Mucosa of rectum (tissue), 2 donors: ENCODE measurements at regions not wholly inside any gene's neighbourhood (a gene's known extent, or its start where the extent isn't known, plus 50 kb on each side); places are given as distances from the start of the nearest gene placed in this dataset.
"Not testable (repeated sequence)": the region's sequence is repeated elsewhere in the genome, so short reads cannot be mapped to it uniquely, and the experiment has no call there.

Experiments
- H3K27ac ChIP-seq, 2 donors: one replicate each; pipeline ENCODE4 v1.7.0; 2013; ENCODE audit warnings: inconsistent platforms in 2 of 2, low read depth in 2 of 2, low read length in 2 of 2
- H3K27me3 ChIP-seq, 2 donors: one replicate each; pipeline ENCODE4 v1.7.0; 2013; ENCODE audit warnings: low read length in 2 of 2; ENCODE audit not compliant: control insufficient read depth in 2 of 2, insufficient read depth in 2 of 2
- H3K36me3 ChIP-seq, 2 donors: one replicate each; pipeline ENCODE4 v1.7.0; 2013; ENCODE audit warnings: low read length in 2 of 2; ENCODE audit not compliant: control insufficient read depth in 2 of 2, insufficient read depth in 2 of 2
- H3K4me1 ChIP-seq, 2 donors: one replicate each; pipeline ENCODE4 v1.7.0; 2013; ENCODE audit warnings: low read length in 2 of 2, mild to moderate bottlenecking in 1 of 2; ENCODE audit not compliant: control insufficient read depth in 2 of 2, insufficient read depth in 2 of 2
- H3K4me3 ChIP-seq, 2 donors: one replicate each; pipeline ENCODE4 v1.7.0; 2013; ENCODE audit warnings: low read length in 2 of 2
- H3K9ac ChIP-seq, 2 donors: one replicate each; pipeline ENCODE4 v1.7.0; 2013; ENCODE audit warnings: low read length in 2 of 2, low read depth in 1 of 2, mild to moderate bottlenecking in 1 of 2
- H3K9me3 ChIP-seq, 2 donors: one replicate each; pipeline ENCODE4 v1.7.0; 2013; ENCODE audit warnings: low read length in 2 of 2; ENCODE audit not compliant: control insufficient read depth in 2 of 2
- donor health status: healthy.
- donor health status: Normal muscosa, but diverticular disease.

- Histone ChIP-seq H3K9me3 (peaks cover 0 to 3% of the 10 kb centered on the region in 2 donors), H3K9ac (no peak overlapping the region), H3K27ac (no peak overlapping the region), H3K36me3 (no peaks in the 10 kb centered on the region), H3K27me3 (no peaks in the 10 kb centered on the region), H3K4me3 (no peak overlapping the region), H3K4me1 (no peaks in the 10 kb centered on the region)
Observed at GRCh38 chr11:98456308-98456680, 564.5 kb upstream of the CNTN5 start.

- H3K9me3 ChIP-seq: peaks cover 0 to 5% of the 10 kb centered on the region in 2 donors
- no peaks in the 10 kb centered on the region for H3K36me3 ChIP-seq
Observed at GRCh38 chr11:98495016-98495415, 525.7 kb upstream of the CNTN5 start.

GRCh38 chr11:98495601-98496000 lies 525.1 kb upstream of the CNTN5 start:
- Histone ChIP-seq H3K27ac (no peak overlapping the region), H3K4me3 (no peak overlapping the region), H3K27me3 (no peaks in the 10 kb centered on the region), H3K9me3 (peaks cover 0 to 5% of the 10 kb centered on the region in 2 donors), H3K4me1 (no peaks in the 10 kb centered on the region), H3K36me3 (no peaks in the 10 kb centered on the region), H3K9ac (no peak overlapping the region)

More at GRCh38 chr11:98495016-98495415, 525.7 kb upstream of the CNTN5 start:
- no peak overlapping the region for H3K9ac ChIP-seq
- no peaks in the 10 kb centered on the region for H3K4me1 ChIP-seq
- H3K27ac ChIP-seq: no peak overlapping the region
- no peaks in the 10 kb centered on the region for H3K27me3 ChIP-seq
- H3K4me3 ChIP-seq: no peak overlapping the region

- Histone ChIP-seq H3K9ac (no peak overlapping the region), H3K9me3 (no peaks in the 10 kb centered on the region), H3K4me1 (no peaks in the 10 kb centered on the region), H3K27ac (no peak overlapping the region), H3K27me3 (no peaks in the 10 kb centered on the region), H3K4me3 (no peak overlapping the region), H3K36me3 (no peaks in the 10 kb centered on the region)
Observed at GRCh38 chr11:98507208-98507607, 513.5 kb upstream of the CNTN5 start.

- H3K9ac ChIP-seq: no peak overlapping the region
- no peaks in the 10 kb centered on the region for H3K27me3 ChIP-seq
- H3K4me3 ChIP-seq: no peak overlapping the region
- H3K36me3 ChIP-seq: no peaks in the 10 kb centered on the region
- peaks cover 0 to 3% of the 10 kb centered on the region in 2 donors for H3K9me3 ChIP-seq
- H3K27ac ChIP-seq: no peak overlapping the region
- no peaks in the 10 kb centered on the region for H3K4me1 ChIP-seq
Observed at GRCh38 chr11:98512938-98513337, 507.8 kb upstream of the CNTN5 start.

- Histone ChIP-seq H3K9me3 (peaks cover 0 to 3% of the 10 kb centered on the region in 2 donors), H3K27me3 (no peaks in the 10 kb centered on the region), H3K4me3 (no peak overlapping the region), H3K36me3 (no peaks in the 10 kb centered on the region), H3K4me1 (no peaks in the 10 kb centered on the region), H3K27ac (no peak overlapping the region), H3K9ac (no peak overlapping the region)
Observed at GRCh38 chr11:98531576-98531975, 489.2 kb upstream of the CNTN5 start.

GRCh38 chr11:98536023-98536422 lies 484.7 kb upstream of the CNTN5 start:
- Histone ChIP-seq H3K9me3 (no peaks in the 10 kb centered on the region), H3K9ac (no peak overlapping the region), H3K4me3 (no peak overlapping the region), H3K36me3 (no peaks in the 10 kb centered on the region), H3K27ac (no peak overlapping the region), H3K4me1 (no peaks in the 10 kb centered on the region), H3K27me3 (no peaks in the 10 kb centered on the region)

- not testable (repeated sequence) for H3K9ac ChIP-seq, H3K27me3 ChIP-seq, H3K36me3 ChIP-seq, H3K9me3 ChIP-seq, H3K4me1 ChIP-seq, H3K27ac ChIP-seq, H3K4me3 ChIP-seq
Observed at GRCh38 chr11:98538358-98538757, 482.4 kb upstream of the CNTN5 start.

- H3K27me3 ChIP-seq: no peaks in the 10 kb centered on the region
- no peaks in the 10 kb centered on the region for H3K4me1 ChIP-seq
Observed at GRCh38 chr11:98545544-98546175, 475.1 kb upstream of the CNTN5 start.

GRCh38 chr11:98549571-98549970 lies 471.2 kb upstream of the CNTN5 start:
- peaks cover 0 to 4% of the 10 kb centered on the region in 2 donors for H3K9me3 ChIP-seq
- no peaks in the 10 kb centered on the region for H3K4me1 ChIP-seq
- no peak overlapping the region for H3K9ac ChIP-seq
- no peak overlapping the region for H3K27ac ChIP-seq
- H3K4me3 ChIP-seq: no peak overlapping the region
- H3K27me3 ChIP-seq: no peaks in the 10 kb centered on the region
- no peaks in the 10 kb centered on the region for H3K36me3 ChIP-seq

More at GRCh38 chr11:98545544-98546175, 475.1 kb upstream of the CNTN5 start:
- H3K27ac ChIP-seq: no peak overlapping the region
- H3K9me3 ChIP-seq: peaks cover 0 to 4% of the 10 kb centered on the region in 2 donors
- H3K4me3 ChIP-seq: no peak overlapping the region
- no peaks in the 10 kb centered on the region for H3K36me3 ChIP-seq
- H3K9ac ChIP-seq: no peak overlapping the region
